ENCODE measurements at regions not wholly inside any gene's neighbourhood (a gene's known extent, or its start where the extent isn't known, plus 50 kb on each side); places are given as distances from the start of the nearest gene placed in this dataset.

DNA sequence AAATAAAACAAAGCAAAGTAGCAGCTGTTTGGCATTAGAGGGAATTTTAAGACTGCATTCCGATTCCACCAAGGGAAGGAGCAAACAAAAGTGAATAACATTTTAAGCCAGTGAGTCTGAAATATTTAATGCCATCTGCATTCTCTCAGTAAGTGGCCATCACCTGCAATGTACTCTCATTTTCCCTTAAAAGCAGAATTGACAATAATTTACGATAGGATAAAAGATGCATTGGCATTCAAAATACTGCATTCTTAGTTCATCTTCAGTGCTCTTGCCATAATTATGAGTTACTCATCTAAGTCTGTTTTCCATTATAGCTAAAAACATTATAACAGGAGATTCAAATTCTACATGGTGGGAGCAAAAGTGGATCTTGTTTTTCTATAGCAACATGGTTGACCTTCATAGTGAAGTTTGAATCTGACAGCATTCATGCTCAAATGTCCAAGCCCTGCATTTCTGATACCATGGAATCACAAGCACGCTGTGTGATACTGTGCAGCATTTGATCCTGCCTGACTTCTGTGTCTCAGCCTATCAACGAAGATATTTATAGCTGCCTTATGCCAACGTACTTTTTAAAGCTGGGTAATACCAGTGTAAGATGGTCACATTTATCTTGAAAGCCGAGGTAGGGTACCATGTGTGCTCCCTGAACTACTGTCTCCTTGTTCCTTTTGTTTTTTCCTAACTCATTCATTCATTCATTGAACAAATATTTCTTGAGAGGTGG, 355.3 kb upstream of the IGFBP7 start:
- TF ChIP-seq, protein P1, sequence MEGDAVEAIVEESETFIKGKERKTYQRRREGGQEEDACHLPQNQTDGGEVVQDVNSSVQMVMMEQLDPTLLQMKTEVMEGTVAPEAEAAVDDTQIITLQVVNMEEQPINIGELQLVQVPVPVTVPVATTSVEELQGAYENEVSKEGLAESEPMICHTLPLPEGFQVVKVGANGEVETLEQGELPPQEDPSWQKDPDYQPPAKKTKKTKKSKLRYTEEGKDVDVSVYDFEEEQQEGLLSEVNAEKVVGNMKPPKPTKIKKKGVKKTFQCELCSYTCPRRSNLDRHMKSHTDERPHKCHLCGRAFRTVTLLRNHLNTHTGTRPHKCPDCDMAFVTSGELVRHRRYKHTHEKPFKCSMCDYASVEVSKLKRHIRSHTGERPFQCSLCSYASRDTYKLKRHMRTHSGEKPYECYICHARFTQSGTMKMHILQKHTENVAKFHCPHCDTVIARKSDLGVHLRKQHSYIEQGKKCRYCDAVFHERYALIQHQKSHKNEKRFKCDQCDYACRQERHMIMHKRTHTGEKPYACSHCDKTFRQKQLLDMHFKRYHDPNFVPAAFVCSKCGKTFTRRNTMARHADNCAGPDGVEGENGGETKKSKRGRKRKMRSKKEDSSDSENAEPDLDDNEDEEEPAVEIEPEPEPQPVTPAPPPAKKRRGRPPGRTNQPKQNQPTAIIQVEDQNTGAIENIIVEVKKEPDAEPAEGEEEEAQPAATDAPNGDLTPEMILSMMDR (IDR thresholded peaks at IDR 0.05) = no peak
- TF ChIP-seq POLR2A (IDR thresholded peaks at IDR 0.05) = no peak

Measured in heart left ventricle (tissue), 13 donors.